WTC11 (cell line): ENCODE measurements at regions not wholly inside any gene's neighbourhood (a gene's known extent, or its start where the extent isn't known, plus 50 kb on each side); places are given as distances from the start of the nearest gene placed in this dataset.

ENCODE experiments used
- ATAC-seq: fragments of 200-7000 bp; cut with Tn5 transposase; 2 replicates; pipeline ENCODE4 v1.10.0; 2021; ENCODE audit warnings: mild to moderate bottlenecking, moderate library complexity
- CTCF ChIA-PET: fragments of 300-600 bp; sonication (Branson Sonifier 250); formaldehyde crosslinking; loops from one replicate; lab custom pipeline; 2021; ENCODE audit warnings: antibody characterized with exemption; lab: Charles Lee
- POLR2A ChIA-PET: fragments of 350-600 bp; sonication (Branson Sonifier 250); formaldehyde crosslinking; loops from one replicate; lab custom pipeline; 2021; ENCODE audit warnings: antibody characterized with exemption; lab: Charles Lee
- DNase-seq: peaks from one replicate; pipeline ENCODE4 v3.0.0; 2021; ENCODE audit warnings: low spot score
- H3K27ac Mint-ChIP-seq: 2 replicates; pipeline ENCODE4 v1.8.0; 2021; ENCODE audit warnings: mixed read lengths
- H3K27me3 Mint-ChIP-seq: 2 replicates; pipeline ENCODE4 v1.8.0; 2021; ENCODE audit warnings: low read depth, mild to moderate bottlenecking, moderate library complexity, mixed read lengths
- H3K36me3 Mint-ChIP-seq: 2 replicates; pipeline ENCODE4 v1.8.0; 2021; ENCODE audit warnings: mixed read lengths
- H3K4me1 Mint-ChIP-seq: 2 replicates; pipeline ENCODE4 v1.8.0; 2022; ENCODE audit warnings: mixed read lengths
- H3K4me3 Mint-ChIP-seq: 2 replicates; pipeline ENCODE4 v1.8.0; 2021; ENCODE audit warnings: mild to moderate bottlenecking, moderate library complexity, mixed read lengths
- H3K9me3 Mint-ChIP-seq: 2 replicates; pipeline ENCODE4 v1.8.0; 2021; ENCODE audit warnings: mixed read lengths
- ATF1 ChIP-seq: sonication (generic); formaldehyde crosslinking; IDR thresholded peaks from 2 replicates; pipeline ENCODE4 v1.8.1; 2023; ENCODE audit warnings: mild to moderate bottlenecking, moderate library complexity, missing genetic modification reagents
- CREB1 ChIP-seq: sonication (generic); formaldehyde crosslinking; IDR thresholded peaks from 2 replicates; pipeline ENCODE4 v1.8.0; 2023; ENCODE audit warnings: mild to moderate bottlenecking, missing genetic modification reagents
- ELF4 ChIP-seq: sonication (generic); formaldehyde crosslinking; IDR thresholded peaks from 2 replicates; pipeline ENCODE4 v1.8.1; 2022; ENCODE audit warnings: low read depth, mild to moderate bottlenecking, moderate library complexity, missing genetic modification reagents
- ETV6 ChIP-seq: sonication (generic); formaldehyde crosslinking; IDR thresholded peaks from 2 replicates; pipeline ENCODE4 v1.8.1; 2022; ENCODE audit warnings: mild to moderate bottlenecking, missing genetic modification reagents
- FOXK1 ChIP-seq: sonication (generic); formaldehyde crosslinking; IDR thresholded peaks from 2 replicates; pipeline ENCODE4 v1.8.0; 2022; ENCODE audit warnings: mild to moderate bottlenecking, moderate library complexity, missing genetic modification reagents
- JUN ChIP-seq: sonication (generic); formaldehyde crosslinking; IDR thresholded peaks from 2 replicates; pipeline ENCODE4 v1.8.0; 2023; ENCODE audit warnings: mild to moderate bottlenecking, missing genetic modification reagents
- KAT7 ChIP-seq: sonication (generic); formaldehyde crosslinking; IDR thresholded peaks from 2 replicates; pipeline ENCODE4 v1.8.1; 2023; ENCODE audit warnings: missing genetic modification reagents, mild to moderate bottlenecking, borderline replicate concordance
- MYBL2 ChIP-seq: sonication (generic); formaldehyde crosslinking; IDR thresholded peaks from 2 replicates; pipeline ENCODE4 v1.8.1; 2023; ENCODE audit warnings: mild to moderate bottlenecking, moderate library complexity, missing genetic modification reagents
- OVOL2 ChIP-seq: fragments of 250-450 bp; sonication (Bioruptor Pico); IDR thresholded peaks from 2 replicates; pipeline ENCODE4 v1.9.0; 2021; ENCODE audit warnings: mild to moderate bottlenecking, borderline replicate concordance
- PREB ChIP-seq: sonication (generic); formaldehyde crosslinking; IDR thresholded peaks from 2 replicates; pipeline ENCODE4 v1.8.1; 2022; ENCODE audit warnings: mild to moderate bottlenecking, missing genetic modification reagents, moderate library complexity, borderline replicate concordance
- SP1 ChIP-seq: sonication (generic); formaldehyde crosslinking; conservative IDR thresholded peaks from 2 replicates; pipeline ENCODE4 v1.8.1; 2022; ENCODE audit warnings: missing genetic modification reagents
- USF1 ChIP-seq: sonication (generic); formaldehyde crosslinking; IDR thresholded peaks from 2 replicates; pipeline ENCODE4 v1.8.0; 2022; ENCODE audit warnings: mild to moderate bottlenecking, missing genetic modification reagents
- ZBTB43 ChIP-seq: sonication (generic); formaldehyde crosslinking; IDR thresholded peaks from 2 replicates; pipeline ENCODE4 v1.8.1; 2023; ENCODE audit warnings: mild to moderate bottlenecking, missing genetic modification reagents
- ZNF121 ChIP-seq: sonication (generic); formaldehyde crosslinking; IDR thresholded peaks from 2 replicates; pipeline ENCODE4 v1.8.0; 2023; ENCODE audit warnings: missing genetic modification reagents
- ZNF138 ChIP-seq: sonication (generic); formaldehyde crosslinking; conservative IDR thresholded peaks from 2 replicates; pipeline ENCODE4 v1.8.1; 2022; ENCODE audit warnings: mild to moderate bottlenecking, moderate library complexity, missing genetic modification reagents
- ZNF263 ChIP-seq: sonication (generic); formaldehyde crosslinking; IDR thresholded peaks from 2 replicates; pipeline ENCODE4 v1.8.1; 2022; ENCODE audit warnings: low read depth, mild to moderate bottlenecking, moderate library complexity, missing genetic modification reagents
- ZNF317 ChIP-seq: sonication (generic); formaldehyde crosslinking; IDR thresholded peaks from 2 replicates; pipeline ENCODE4 v1.8.1; 2023; ENCODE audit warnings: low read depth, mild to moderate bottlenecking, moderate library complexity, missing genetic modification reagents, borderline replicate concordance
- TF ChIP-seq, protein P1 (sequence below): fragments of 250-450 bp; sonication (Bioruptor Pico); IDR thresholded peaks from 2 replicates; pipeline ENCODE4 v1.9.0; 2021; ENCODE audit warnings: mild to moderate bottlenecking
- TF ChIP-seq, protein P2 (sequence below): sonication (generic); formaldehyde crosslinking; IDR thresholded peaks from 2 replicates; pipeline ENCODE4 v1.8.1; 2022; ENCODE audit warnings: low read depth, mild to moderate bottlenecking, moderate library complexity, missing genetic modification reagents, borderline replicate concordance
- TF ChIP-seq, protein P3 (sequence below): fragments of 250-450 bp; sonication (Bioruptor Pico); IDR thresholded peaks from 2 replicates; pipeline ENCODE4 v1.9.0; 2021; ENCODE audit warnings: moderate library complexity, mild to moderate bottlenecking, inconsistent platforms, borderline replicate concordance

- no peak for DNase-seq
- H3K4me1 Mint-ChIP-seq, result peaks cover 13% of the 10 kb centered on the region
- no peak for ATAC-seq
Measured at GRCh38 chr6:121516331-121516730, 80.9 kb downstream of the GJA1 start.

GRCh38 chr6:121520337-121521163, 85.1 kb downstream of the GJA1 start:
- Mint-ChIP-seq H3K27me3 (no peaks in the 10 kb centered on the region), H3K36me3 (no peaks in the 10 kb centered on the region), H3K4me1 (peaks cover 36% of the 10 kb centered on the region), H3K4me3 (no peak overlapping the region), H3K27ac (peak overlapping the region; percentile 18), H3K9me3 (no peaks in the 10 kb centered on the region)
- CTCF ChIA-PET, result interaction anchor here (0.6 kb wide), 1 partner anchor 899 kb away, joined by 3 read pairs; no protein-coding TSS in a partner anchor
- DNase-seq (no peak), ATAC-seq (peak; percentile 86)
- TF ChIP-seq ZBTB43 (CRISPR knock-in tag) (no peak), FOXK1 (no peak)
- POLR2A ChIA-PET, result no interaction called here

More at GRCh38 chr6:121516331-121516730, 80.9 kb downstream of the GJA1 start:
- Mint-ChIP-seq H3K27ac (no peak overlapping the region), H3K9me3 (no peaks in the 10 kb centered on the region), H3K4me3 (no peak overlapping the region), H3K27me3 (no peaks in the 10 kb centered on the region), H3K36me3 (no peaks in the 10 kb centered on the region)
- ChIA-PET CTCF (no interaction called here), POLR2A (interaction anchor here (0.6 kb wide), 1 partner anchor 60 kb away, joined by 3 read pairs; no protein-coding TSS in a partner anchor)
- no peak for TF ChIP-seq KAT7 (CRISPR knock-in tag)
- no peak for TF ChIP-seq ZNF121 (CRISPR knock-in tag)
- TF ChIP-seq ATF1, result no peak
- TF ChIP-seq, protein P1, sequence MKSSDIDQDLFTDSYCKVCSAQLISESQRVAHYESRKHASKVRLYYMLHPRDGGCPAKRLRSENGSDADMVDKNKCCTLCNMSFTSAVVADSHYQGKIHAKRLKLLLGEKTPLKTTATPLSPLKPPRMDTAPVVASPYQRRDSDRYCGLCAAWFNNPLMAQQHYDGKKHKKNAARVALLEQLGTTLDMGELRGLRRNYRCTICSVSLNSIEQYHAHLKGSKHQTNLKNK (CRISPR knock-in tag), result no peak

DNA sequence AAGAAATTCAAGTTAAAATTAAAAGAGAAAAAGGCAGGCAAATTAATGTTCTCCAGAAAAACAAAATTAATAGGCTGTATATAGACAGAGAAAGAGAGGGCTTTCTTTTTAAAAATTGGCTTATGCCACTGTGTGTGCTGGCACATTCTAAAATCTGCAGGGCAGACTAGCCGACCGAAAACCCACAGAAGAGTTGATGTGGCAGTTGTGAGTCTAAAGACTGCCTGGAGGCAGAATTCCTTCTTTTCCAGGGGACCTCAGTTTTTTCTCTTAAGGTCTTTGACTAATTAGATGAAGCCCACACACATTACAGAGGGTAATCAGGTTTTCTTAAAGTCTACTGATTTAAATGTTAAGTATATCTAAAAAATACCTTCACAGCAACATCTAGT, 85.7 kb downstream of the GJA1 start:
- H3K4me1 Mint-ChIP-seq, result peaks cover 39% of the 10 kb centered on the region
- no peak for TF ChIP-seq USF1 (CRISPR knock-in tag)
- TF ChIP-seq ELF4 (CRISPR knock-in tag), result no peak
- TF ChIP-seq ZNF138 (CRISPR knock-in tag), result no peak
- no peak for TF ChIP-seq ZNF317 (CRISPR knock-in tag)
- TF ChIP-seq ETV6, result no peak
- TF ChIP-seq ZBTB43 (CRISPR knock-in tag), result no peak
- TF ChIP-seq JUN (CRISPR knock-in tag), result no peak
- TF ChIP-seq ZNF263 (CRISPR knock-in tag), result no peak
- no peak for TF ChIP-seq PREB (CRISPR knock-in tag)
- no peak for TF ChIP-seq OVOL2
- TF ChIP-seq, protein P2, sequence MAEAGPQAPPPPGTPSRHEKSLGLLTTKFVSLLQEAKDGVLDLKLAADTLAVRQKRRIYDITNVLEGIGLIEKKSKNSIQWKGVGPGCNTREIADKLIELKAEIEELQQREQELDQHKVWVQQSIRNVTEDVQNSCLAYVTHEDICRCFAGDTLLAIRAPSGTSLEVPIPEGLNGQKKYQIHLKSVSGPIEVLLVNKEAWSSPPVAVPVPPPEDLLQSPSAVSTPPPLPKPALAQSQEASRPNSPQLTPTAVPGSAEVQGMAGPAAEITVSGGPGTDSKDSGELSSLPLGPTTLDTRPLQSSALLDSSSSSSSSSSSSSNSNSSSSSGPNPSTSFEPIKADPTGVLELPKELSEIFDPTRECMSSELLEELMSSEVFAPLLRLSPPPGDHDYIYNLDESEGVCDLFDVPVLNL (CRISPR knock-in tag), result no peak
- no peak for TF ChIP-seq MYBL2 (CRISPR knock-in tag)
- no peak for TF ChIP-seq SP1 (CRISPR knock-in tag)
- TF ChIP-seq CREB1 (CRISPR knock-in tag), result no peak
- TF ChIP-seq, protein P3, sequence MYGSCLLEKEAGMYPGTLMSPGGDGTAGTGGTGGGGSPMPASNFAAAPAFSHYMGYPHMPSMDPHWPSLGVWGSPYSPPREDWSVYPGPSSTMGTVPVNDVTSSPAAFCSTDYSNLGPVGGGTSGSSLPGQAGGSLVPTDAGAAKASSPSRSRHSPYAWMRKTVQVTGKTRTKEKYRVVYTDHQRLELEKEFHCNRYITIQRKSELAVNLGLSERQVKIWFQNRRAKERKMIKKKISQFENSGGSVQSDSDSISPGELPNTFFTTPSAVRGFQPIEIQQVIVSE (CRISPR knock-in tag), result no peak
- no peaks in the 10 kb centered on the region for H3K9me3 Mint-ChIP-seq
- H3K36me3 Mint-ChIP-seq, result no peaks in the 10 kb centered on the region
- H3K4me3 Mint-ChIP-seq, result no peak overlapping the region
- peak overlapping the region; percentile 18; the same call in 1 of the 2 replicates for H3K27ac Mint-ChIP-seq
- ATAC-seq, result peak; percentile 43
- H3K27me3 Mint-ChIP-seq, result no peaks in the 10 kb centered on the region
- no peak for DNase-seq
- CTCF ChIA-PET, result interaction anchor here (0.6 to 1.0 kb wide), 2 partner anchors 328 to 899 kb away, joined by 3 read pairs; no protein-coding TSS in a partner anchor
- POLR2A ChIA-PET, result no interaction called here
